ENCODE measurements at regions not wholly inside any gene's neighbourhood (a gene's known extent, or its start where the extent isn't known, plus 50 kb on each side); places are given as distances from the start of the nearest gene placed in this dataset.

DNA sequence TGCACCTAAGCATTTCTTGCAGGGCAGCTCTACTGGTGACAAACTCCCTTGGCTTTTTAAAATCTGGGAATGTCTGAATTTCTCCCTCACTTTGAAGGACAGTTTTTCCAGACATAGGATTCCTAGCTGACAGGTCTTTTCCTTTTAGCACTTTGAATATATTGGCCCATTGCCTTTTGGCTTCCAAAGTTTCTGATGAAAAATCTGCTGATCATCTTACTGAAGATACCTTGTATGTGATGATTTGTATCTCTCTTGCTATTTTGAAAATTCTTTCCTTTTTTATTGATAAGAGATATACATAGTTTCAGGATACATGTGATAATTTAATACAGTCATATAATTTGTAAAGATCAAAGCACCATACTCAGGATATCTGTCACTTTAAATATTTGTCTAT, 211.1 kb downstream of the ZIC5 start:
- no peak for TF ChIP-seq KDM5A (IDR thresholded peaks at IDR 0.05; ENCODE audit: low read length)
- no peak for TF ChIP-seq CTCF (IDR thresholded peaks at IDR 0.05; ENCODE audit: control extremely low read depth in 1 of 3, insufficient read depth in 1 of 3, low read depth in 1 of 3, low read length in 3 of 3)
- TF ChIP-seq GTF2F1 (IDR thresholded peaks at IDR 0.05; ENCODE audit: borderline replicate concordance, low read depth, low read length) = no peak
- no peak for TF ChIP-seq ZNF274 (IDR thresholded peaks at IDR 0.05; ENCODE audit: borderline replicate concordance, extremely low read depth, low read length)
- TF ChIP-seq POLR2A (IDR thresholded peaks at IDR 0.05; ENCODE audit: control extremely low read depth in 1 of 2, low read depth in 2 of 2, low read length in 2 of 2) = no peak
- TF ChIP-seq POLR2AphosphoS5 (IDR thresholded peaks at IDR 0.05; ENCODE audit: low read depth, low read length) = no peak

Data from H1 (cell line).